ENCODE measurements at regions not wholly inside any gene's neighbourhood (a gene's known extent, or its start where the extent isn't known, plus 50 kb on each side); places are given as distances from the start of the nearest gene placed in this dataset.

DNA sequence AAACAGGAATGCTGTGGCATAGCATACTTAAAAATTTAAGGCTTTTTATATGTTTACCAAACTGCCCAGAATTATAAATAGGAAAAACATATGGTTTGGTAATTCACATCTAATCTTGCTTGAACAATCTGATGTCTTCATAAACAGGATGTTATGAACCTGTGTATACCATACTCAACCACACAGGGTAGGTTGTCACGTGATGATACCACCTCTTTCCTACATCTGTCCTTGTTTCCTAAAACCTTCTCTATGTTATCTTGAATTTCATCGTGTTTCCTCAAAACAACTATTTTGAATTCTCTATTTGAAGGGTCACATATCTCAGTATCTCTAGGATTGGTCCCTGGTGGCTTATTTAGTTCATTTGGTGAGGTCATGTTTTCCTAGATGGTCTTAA lies 631.0 kb upstream of the PKN2 start:
- TF ChIP-seq, protein P1, sequence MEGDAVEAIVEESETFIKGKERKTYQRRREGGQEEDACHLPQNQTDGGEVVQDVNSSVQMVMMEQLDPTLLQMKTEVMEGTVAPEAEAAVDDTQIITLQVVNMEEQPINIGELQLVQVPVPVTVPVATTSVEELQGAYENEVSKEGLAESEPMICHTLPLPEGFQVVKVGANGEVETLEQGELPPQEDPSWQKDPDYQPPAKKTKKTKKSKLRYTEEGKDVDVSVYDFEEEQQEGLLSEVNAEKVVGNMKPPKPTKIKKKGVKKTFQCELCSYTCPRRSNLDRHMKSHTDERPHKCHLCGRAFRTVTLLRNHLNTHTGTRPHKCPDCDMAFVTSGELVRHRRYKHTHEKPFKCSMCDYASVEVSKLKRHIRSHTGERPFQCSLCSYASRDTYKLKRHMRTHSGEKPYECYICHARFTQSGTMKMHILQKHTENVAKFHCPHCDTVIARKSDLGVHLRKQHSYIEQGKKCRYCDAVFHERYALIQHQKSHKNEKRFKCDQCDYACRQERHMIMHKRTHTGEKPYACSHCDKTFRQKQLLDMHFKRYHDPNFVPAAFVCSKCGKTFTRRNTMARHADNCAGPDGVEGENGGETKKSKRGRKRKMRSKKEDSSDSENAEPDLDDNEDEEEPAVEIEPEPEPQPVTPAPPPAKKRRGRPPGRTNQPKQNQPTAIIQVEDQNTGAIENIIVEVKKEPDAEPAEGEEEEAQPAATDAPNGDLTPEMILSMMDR (IDR thresholded peaks at IDR 0.05; ENCODE audit: low read length), result no peak
- no peak for TF ChIP-seq EZH2 (IDR thresholded peaks at IDR 0.05; ENCODE audit: borderline replicate concordance, low read length)

Measured in OCI-LY1 (cell line).